HG03066 (cell line): ENCODE measurements at regions not wholly inside any gene's neighbourhood (a gene's known extent, or its start where the extent isn't known, plus 50 kb on each side); places are given as distances from the start of the nearest gene placed in this dataset.
"Not testable (repeated sequence)": the region's sequence is repeated elsewhere in the genome, so short reads cannot be mapped to it uniquely, and the experiment has no call there.

ENCODE experiments used
- ATAC-seq: cut with Tn5 transposase; IDR thresholded peaks from one replicate; pipeline ENCODE4 v1.9.1; 2021; ENCODE audit warnings: low read depth; ENCODE audit not compliant: unreplicated experiment

DNA sequence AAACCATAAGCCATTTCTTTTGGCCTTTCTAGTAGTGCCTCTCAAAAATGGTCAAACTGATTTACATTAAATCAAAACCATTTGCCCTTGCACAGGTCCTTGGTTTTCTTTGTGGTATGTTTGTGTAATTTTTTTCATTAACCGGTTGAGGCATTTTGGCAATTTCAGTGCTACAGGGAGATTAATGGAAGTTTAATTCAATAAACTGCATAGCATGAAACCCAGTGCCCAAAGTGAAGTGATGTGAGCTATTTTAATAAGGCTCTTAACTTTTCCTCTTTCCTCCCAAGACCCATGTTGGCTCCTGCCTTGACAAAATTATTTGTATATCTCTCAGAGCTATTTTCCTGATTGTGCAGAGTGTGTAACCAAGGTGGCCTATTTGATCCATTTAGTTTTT lies 326.2 kb upstream of the SEMA6A start:
- no peak for ATAC-seq

DNA sequence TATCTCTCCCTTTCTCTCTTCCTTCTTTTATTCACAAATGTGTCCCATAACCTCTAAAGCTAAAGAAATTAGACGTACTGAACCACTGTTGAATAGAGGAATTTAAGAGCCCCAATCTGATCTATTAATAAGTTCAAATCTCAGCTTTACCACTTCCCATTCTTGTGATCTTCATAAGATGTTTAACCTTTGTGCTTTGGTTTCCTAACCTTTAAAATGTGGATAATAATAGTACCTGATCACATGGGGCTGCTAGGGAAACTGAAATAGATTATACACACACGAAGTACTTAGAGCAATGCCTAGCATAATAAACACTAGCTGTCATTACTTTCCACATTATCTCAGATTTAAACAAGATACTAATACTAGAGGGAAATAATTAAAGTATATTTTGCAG lies 324.3 kb upstream of the SEMA6A start:
- ATAC-seq: no peak

DNA sequence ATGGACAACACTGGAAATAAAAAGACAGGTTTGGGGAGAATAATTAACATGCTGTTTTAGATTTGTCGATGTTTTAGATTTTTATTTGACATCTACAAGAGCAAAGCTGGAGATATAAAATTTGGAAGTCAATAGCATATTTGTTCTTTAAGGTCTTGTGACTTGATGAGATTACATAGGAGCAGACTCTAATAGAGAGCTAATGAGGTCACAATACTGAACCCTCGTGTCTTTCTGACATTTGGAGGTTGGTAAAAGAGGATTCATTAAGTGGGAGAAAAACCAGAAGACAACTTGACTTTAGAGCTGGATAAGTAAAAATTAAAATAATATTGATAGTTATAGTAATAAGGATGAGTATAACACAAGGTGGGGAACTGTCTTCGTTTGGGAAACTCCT lies 322.7 kb upstream of the SEMA6A start:
- ATAC-seq: no peak

DNA sequence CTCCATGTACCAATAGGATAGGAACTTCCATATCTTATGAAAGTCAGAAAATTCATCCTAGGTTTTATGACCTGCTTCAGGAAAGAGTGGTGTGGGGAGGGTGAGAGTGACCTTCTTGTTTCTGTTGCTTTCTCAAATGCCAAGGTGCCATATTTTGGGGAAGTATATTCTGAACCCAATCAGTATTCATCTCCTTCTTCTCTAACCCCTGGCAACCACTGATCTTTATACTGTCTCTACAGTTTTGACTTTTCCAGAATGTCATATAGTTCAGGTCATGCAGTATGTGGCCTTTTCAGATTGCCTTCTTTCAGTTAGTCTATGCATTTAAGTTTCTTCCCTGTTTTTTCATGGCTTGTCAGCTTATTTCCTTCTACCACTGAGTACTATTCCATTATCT lies 321.4 kb upstream of the SEMA6A start:
- no peak for ATAC-seq

DNA sequence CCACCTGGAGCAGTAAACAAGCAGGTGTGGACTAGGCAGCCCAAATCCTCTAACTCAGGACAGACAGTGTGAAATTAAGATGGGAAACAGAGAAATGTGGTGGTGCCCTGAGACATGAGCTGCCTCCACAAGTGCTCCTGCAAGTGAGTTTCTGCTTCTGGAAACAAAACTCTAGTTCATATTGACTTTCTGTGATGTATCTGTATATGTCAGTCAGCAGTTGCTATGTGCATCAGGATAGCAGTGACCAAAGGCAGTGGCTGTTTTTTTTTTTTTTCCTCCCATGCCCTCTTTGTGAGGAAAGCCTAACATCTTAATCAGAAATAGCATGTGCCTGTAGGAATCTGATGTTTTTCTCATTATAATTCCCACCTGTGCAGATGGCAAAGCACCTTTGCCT lies 318.4 kb upstream of the SEMA6A start:
- ATAC-seq: no peak

DNA sequence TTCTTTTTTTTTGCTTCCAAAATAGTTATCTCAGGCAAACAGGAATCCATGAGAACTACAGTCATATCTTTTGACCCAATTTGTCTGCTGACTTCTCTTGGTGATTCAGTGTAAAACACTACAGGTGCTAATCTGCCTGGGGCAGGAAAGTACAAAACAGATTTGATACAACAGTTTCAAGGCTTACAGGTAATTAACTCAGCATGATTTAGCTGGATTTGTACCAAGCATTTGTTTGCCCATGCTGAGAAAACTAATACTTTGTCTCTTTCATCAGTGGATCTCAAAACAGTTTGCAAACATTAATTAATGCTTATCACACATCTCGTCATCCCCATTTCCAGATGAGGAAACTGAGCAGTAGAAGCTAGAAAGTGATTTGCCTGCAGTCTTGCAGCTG lies 312.5 kb upstream of the SEMA6A start:
- no peak for ATAC-seq

DNA sequence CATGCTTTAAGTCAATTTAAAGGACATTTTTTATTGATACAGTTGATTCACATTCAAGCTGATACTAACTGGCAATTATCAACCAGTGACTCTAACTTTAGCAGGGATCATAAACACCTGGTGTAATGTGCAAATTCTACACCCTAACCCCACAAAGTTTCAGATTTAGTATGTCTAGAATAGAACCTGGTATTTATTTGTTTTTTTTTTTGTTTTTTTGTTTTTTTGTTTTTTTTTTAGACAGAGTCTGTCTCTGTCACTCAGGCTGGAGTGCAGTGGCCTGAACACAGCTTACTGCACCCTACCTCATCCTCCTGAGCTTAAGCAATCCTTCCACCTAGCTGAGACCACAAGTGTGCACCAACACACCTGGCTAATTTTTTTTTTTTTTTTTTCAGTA lies 311.2 kb upstream of the SEMA6A start:
- peak; percentile 61 for ATAC-seq

DNA sequence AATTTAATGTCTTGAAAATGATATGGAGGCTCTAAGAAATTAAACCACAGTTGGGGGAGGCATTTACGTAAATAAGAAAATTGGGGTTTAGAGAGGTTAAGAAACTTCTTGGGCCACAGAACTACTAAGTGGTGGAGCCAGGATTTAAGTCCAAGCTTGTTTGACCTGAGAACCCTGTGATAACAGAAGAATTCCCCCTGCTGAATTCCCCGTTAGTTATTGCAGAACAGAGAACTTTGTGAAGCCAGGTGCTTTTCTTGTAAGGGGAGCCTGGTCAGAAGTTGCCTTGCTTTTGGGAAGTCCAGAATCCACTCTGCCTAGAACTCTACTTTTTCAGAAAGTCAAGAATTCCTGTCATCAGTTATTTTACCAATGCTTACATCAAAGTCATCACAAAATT lies 309.3 kb upstream of the SEMA6A start:
- no peak for ATAC-seq

DNA sequence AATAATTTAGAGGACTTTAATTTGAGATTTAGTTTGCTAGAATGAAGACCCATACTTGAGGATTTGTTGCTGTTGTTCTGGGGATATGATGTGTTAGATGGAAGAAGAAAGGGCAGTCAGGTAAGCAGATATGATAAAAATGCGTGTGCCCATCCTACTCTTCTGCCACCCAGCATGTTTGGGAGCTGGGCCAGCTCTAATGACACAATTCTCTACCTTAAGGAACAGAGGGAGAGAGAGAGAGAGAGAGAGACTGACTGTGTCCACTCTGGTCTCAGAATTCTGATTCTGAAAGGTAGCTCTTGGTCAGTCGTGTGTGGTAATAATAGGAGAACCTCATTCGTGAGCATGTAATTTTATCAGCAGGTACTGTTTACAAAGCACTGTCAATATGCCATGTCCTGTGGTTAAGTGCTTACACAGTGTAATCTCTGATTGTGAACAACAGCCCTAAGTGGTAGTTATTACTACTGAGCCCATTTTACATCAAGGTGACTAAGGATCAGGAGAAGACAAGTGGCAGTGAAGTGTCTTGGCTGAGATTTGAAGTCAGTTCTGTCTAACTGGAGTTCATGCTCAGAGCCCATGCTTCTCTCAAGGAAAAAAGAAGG lies 307.4 kb upstream of the SEMA6A start:
- ATAC-seq: no peak

DNA sequence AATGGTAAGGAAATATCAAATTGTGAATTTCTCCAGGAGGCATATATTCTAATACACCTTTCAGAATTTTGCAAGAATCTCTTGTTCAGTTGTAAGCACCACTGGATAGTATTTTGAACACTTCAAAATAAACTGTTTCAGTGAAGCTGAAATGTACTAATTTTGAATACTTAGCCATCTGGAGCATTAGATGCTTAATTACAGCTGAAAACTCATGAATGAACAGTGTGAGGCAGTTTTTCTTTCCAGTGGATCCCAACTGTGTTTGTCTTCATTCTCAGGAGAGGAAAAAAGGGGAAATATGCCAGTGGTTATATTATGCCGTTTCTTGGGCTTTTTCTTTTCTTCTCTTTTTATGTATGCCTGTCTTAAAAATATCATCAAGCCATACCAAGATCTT lies 306.0 kb upstream of the SEMA6A start:
- no peak for ATAC-seq

DNA sequence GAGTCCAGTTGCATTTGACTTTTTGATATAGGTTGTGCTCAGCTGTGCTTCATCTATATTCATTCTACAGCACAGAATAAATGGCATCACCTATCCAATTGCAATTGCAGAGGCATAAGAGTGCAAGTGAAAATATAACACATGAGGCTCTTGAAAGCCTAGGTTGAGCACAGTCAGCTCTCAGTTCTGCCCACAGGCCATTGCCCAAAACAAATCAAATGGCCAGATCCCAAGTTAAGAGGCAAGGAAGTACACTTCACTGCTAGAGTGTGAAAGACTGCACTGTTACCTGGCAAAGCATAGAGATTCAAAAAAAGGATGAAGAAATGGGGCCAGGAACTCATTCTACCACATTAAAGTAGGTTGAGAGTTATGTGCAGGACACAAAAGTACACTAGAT lies 305.5 kb upstream of the SEMA6A start:
- no peak for ATAC-seq

DNA sequence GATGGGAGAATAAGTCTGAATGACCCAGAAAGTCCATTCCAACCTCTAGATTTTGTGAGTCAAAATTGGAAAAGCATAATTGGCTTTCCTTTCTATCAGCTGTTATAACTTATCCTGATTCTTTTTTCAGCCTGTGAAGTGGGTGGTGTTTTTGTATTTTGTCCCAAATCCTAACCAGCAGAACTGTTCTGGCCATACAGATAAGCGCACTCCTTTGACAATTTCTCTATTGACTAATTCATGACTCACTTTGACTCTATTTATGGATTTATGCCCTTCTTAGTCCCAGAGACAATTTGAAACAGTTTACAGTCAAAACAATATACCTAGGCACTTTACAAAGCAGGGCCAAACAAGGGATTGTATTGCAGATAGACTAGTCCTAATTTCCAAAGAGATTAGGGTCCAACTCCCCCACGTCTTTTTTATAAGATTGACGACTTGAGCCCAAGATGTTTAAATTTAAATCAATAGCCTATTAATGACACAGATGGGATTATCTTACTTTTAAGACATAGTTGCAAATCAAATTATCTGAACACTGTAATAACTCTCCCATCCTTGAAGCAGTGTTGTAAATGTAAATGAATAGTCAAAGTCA lies 301.7 kb upstream of the SEMA6A start:
- ATAC-seq: no peak

DNA sequence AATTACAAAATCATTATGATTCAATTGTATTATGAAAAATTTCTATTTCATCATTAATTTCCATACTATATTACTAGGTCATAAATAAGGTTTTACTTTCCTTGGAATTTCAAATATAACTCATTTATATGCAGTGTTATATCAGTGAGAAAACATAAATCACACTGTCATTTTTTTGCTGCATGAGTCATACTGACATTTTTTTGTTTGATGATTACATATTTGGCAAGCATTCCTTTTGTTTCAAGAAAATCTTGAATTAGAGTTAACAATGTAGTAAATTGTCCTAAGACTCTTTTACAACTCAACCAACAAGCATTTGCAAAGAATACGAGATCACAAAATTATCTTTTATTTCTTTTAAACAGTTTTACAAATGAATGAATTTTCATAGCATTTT lies 298.4 kb upstream of the SEMA6A start:
- no peak for ATAC-seq

DNA sequence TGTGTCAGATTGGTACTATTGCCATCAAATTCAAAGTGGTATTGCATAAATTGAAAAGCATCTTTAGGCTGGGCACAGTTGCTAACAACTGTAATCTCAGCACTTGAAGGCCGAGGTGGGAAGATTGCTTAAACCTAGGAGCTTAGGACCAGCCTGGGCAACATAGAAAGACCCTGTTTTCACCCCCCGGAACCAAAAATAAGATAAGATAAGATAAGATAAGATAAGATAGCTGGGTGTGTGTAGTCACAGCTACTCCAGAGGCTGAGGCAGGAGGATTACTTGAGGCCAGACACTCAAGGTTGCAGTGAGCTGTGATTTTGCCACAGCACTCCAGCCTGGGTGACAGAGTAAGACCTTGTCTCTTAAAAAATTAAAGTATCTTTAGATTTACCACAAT lies 297.9 kb upstream of the SEMA6A start:
- no peak for ATAC-seq

DNA sequence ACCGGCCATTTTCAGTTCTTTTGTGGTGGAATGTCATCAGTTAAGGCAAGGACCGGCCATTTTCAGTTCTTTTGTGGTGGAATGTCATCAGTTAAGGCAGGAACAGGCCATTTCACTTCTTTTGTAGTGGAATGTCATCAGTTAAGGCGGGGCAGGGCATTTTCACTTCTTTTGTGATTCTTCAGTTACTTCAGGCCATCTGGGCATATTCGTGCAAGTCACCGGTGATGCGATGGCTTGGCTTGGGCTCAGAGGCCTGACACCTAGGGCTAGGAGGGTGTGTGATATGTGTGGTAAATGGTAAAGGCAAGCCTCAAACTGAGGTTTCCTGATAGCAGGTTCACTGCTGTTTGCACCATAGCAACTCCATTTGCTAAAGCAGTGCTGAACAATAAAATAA lies 293.2 kb upstream of the SEMA6A start:
- ATAC-seq: not testable (repeated sequence)

DNA sequence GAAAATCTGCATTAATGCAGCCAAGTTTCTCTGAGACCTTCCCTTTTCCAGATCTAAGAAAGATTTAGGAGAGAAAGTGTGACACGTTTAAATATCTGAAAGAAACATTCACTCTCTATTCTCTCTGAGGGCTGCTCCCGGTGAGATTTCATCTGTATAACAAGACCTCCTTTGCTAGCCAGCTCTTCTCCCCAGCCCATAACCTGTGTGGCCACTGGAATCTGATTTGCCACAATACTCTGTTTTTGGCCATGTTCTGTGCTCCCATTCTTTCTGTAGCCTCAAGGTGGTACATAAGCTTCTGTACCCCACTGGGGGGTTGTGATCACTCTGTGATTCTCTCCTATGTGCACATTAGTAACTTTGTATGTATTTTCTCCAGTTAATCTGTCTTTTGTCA lies 291.0 kb upstream of the SEMA6A start:
- ATAC-seq: no peak

DNA sequence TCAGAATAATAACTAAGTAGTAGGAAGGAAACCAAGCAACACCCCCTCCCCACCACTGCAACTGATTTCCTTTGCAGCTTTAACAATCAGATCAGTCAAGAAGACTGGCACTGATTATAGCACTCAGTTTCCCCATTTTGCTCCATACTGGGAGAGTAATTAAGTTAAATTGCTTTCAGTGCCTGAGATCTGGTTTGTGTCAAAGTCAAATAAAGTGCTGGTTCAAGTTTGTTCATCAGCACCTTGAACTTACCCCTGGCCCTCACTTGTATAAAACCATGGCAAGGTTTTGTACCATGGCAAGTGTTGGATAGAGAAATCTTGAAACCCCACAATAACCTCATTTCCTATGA lies 290.2 kb upstream of the SEMA6A start:
- ATAC-seq: no peak

DNA sequence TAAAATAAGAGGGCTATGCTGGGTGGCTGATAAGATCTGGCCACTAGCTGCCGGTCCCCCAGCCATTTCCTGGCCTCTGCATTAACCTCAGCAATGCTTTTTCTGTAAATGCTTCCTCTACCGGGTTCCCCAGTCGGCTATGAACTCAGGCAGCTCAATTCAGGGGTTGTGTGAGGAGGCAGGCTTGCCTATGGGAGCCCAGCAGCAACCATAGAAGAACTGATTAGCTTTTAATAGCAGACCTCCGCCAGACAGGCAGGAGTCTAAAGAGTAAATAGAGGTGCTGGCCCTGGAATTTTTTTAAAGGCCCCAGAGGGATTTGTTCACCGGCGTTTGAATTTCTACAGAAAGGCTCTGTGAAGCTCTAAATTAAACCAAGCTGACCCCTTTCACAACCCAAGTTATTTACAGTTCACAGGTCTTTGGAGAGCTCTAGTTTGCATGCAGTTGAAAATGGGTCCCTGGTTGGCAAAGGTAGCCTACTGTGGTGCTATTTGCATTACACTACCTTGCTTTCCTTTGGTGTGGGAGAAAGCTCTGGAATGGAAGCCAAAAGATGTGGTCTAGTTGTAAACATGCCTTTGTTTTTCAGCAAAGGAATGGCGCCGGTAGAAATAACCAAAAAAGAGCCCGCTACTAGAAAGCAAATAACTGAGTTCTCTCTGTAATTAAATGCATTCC lies 289.7 kb upstream of the SEMA6A start:
- no peak for ATAC-seq

DNA sequence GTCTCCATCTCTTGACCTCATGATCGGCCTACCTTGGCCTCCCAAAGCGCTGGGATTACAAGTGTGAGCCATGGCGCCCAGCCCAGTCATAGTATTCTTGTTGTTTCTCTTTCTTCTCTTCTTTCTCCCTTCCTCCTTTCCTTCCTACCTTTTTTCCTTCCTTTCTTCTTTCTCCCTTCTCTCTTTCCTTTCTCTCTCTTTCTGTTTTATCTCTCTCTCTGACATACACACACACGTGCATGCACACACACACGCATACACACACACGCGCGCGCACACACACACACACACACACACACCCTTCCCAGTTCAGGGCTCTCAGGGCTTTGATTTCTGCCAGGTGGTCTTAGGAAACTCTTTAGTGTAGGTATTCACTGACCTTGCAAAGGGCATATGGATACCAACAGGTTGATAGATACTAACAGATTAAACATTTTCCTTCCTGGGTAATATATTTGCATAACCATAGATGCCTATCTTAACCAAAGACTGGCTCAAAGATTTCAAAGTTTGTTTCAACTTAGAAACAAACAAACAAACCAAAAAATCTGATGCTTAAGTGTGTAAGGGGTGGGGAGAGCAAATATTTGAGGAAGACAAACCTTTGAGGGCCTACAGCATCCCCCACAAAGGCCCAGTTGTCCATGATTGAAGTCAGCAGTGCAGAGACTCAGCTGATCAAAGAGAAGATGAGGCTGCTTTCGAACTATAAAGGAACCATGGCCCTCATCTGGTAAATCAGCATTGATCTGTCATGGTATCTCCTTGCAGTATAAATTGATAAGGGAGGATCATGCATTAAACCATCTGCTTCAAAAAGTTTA lies 288.2 kb upstream of the SEMA6A start:
- no peak for ATAC-seq

DNA sequence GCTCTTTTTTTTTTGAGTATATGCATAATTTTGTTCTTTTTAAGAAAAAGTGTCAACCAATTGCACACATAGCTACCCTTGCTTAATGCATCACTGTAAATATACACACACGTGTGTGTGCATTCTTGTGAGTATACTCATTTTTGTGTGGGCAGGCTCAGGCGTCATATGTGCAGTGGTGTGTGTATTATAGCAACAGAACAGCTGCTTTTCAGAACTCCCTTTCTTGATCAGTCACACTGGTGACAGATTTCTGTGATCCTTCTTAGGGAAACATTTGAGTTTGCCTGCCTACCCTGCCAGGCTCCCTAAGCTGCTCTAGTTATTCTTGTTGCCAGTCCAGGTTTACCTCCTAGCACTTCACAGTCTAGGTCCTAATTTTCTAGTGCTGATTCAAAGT lies 287.0 kb upstream of the SEMA6A start:
- ATAC-seq: no peak

DNA sequence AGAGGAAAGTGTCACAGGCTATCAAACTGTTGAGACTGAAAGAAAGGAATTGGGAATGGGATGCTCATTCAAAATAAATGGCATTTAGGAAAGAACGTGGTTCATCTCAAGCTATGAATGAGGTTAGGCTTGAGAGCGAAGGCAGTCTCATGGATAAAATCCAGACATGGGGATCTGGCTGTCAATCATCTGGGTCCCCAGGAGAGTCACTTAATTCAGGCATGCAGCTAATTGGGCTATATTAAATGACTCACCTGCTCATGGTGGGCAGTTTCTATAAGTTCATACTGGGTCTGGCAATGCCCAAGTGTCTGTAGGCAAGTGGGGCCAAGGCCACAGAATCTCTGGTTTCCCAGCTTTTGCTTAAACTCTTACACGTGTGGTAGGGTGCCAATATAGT lies 286.5 kb upstream of the SEMA6A start:
- ATAC-seq: no peak
